Stimulated activated CD4-positive, alpha-beta T cell treated with anti-CD3 and anti-CD28 coated beads, Interleukin-4, amount 100 ng/mL, for 4 hours (primary cell): ENCODE measurements at regions not wholly inside any gene's neighbourhood (a gene's known extent, or its start where the extent isn't known, plus 50 kb on each side); places are given as distances from the start of the nearest gene placed in this dataset.
"Not testable (repeated sequence)": the region's sequence is repeated elsewhere in the genome, so short reads cannot be mapped to it uniquely, and the experiment has no call there.

Source experiments
- DNase-seq, 2 experiments: peaks; one replicate each; pipeline ENCODE4 v3.0.0-alpha.2; 2020

DNA sequence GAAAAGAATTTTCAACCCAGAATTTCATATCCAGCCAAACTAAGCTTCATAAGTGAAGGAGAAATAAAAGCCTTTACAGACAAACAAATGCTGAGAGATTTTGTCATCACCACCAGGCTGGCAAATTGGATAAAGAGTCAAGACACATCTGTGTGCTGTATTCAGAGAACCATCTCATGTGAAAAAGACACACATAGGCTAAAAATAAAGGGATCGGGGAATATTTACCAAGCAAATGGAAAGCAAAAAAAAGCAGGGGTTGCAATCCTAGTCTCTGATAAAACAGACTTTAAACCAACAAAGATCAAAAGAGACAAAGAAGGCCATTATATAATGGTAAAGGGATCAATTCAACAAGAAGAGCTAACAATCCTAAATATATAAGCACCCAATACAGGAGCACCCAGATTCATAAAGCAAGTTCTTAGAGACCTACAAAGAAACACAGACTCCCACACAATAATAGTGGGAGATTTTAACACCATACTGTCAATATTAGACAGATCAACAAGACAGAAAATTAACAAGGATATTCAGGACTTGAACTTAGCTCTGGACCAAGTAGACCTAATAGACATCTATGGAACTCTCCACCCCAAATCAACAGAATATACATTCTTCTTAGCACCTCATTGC, 55.9 kb upstream of the ACSM6 start:
- not testable (repeated sequence) for DNase-seq

- DNase-seq, result no peak
These were observed 59.5 kb upstream of the ACSM6 start for GRCh38 chr10:95134490-95134889.

- no peak for DNase-seq
These were observed 60.0 kb upstream of the ACSM6 start for GRCh38 chr10:95133997-95134396.

- DNase-seq, result peak; percentile 38 to 61
These were observed 60.9 kb upstream of the ACSM6 start for GRCh38 chr10:95133016-95133752.

GRCh38 chr10:95130429-95130828, 61.1 kb upstream of the CYP2C8 start:
- DNase-seq, result not testable (repeated sequence)

GRCh38 chr10:95125582-95125981, 56.3 kb upstream of the CYP2C8 start:
- DNase-seq, result no peak

GRCh38 chr10:95122736-95123135, 53.4 kb upstream of the CYP2C8 start:
- no peak for DNase-seq

DNA sequence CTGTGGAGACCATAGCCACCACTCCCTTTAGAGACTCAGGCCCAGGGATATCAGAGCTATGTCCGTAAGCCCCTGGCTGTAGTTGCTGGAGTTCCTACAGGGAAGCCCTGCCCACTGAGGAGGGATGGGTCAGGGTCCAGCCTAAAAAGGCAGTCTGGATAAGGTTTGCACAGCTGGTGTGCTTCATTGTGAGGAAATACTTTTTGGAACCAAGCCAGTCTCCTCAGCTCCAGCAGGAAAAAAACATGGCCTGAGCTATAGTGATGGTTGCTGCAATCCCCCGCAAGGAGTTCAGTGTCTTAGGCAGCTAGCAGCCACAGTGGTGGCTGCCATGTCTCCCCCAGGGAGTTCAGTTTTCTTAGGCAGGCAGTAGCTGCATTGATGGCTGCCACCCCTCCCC, 52.6 kb upstream of the CYP2C8 start:
- no peak for DNase-seq
